H9 (cell line): ENCODE measurements at regions not wholly inside any gene's neighbourhood (a gene's known extent, or its start where the extent isn't known, plus 50 kb on each side); places are given as distances from the start of the nearest gene placed in this dataset.

Experiments used
- DNase-seq: peaks from one replicate; pipeline ENCODE4 v3.0.0-alpha.2; 2017
- H2AFZ ChIP-seq: one replicate; pipeline ENCODE4 v1.6.1; 2013; ENCODE audit warnings: mild to moderate bottlenecking, low read length, control low read depth, moderate library complexity
- H2AK5ac ChIP-seq: 2 replicates; pipeline ENCODE4 v1.6.1; 2013; ENCODE audit warnings: low read length, control low read depth, mixed read lengths; ENCODE audit not compliant: insufficient read length
- H2BK120ac ChIP-seq: one replicate; pipeline ENCODE4 v1.6.1; 2013; ENCODE audit warnings: low read depth, mild to moderate bottlenecking, low read length, control low read depth, inconsistent platforms; ENCODE audit not compliant: poor library complexity, severe bottlenecking
- H2BK12ac ChIP-seq: 2 replicates; pipeline ENCODE4 v1.6.1; 2013; ENCODE audit warnings: low read length, control low read depth, mixed read lengths, low read depth; ENCODE audit not compliant: insufficient read length
- H2BK15ac ChIP-seq: 2 replicates; pipeline ENCODE4 v1.6.1; 2013; ENCODE audit warnings: low read depth, low read length, control low read depth
- H2BK20ac ChIP-seq: one replicate; pipeline ENCODE4 v1.6.1; 2013; ENCODE audit warnings: low read depth, mild to moderate bottlenecking, low read length, control low read depth, inconsistent platforms; ENCODE audit not compliant: poor library complexity, severe bottlenecking
- H2BK5ac ChIP-seq: 2 replicates; pipeline ENCODE4 v1.6.1; 2013; ENCODE audit warnings: low read length, control low read depth, mixed read lengths; ENCODE audit not compliant: insufficient read length
- H3K14ac ChIP-seq: 2 replicates; pipeline ENCODE4 v1.6.1; 2013; ENCODE audit warnings: low read length, control low read depth; ENCODE audit not compliant: insufficient read depth
- H3K18ac ChIP-seq: 2 replicates; pipeline ENCODE4 v1.6.1; 2013; ENCODE audit warnings: low read depth, mild to moderate bottlenecking, mixed read lengths, low read length, control low read depth; ENCODE audit not compliant: insufficient read length
- H3K23ac ChIP-seq: 2 replicates; pipeline ENCODE4 v1.6.1; 2013; ENCODE audit warnings: low read length, control low read depth, mixed read lengths, low read depth; ENCODE audit not compliant: insufficient read length
- H3K23me2 ChIP-seq: 2 replicates; pipeline ENCODE4 v1.6.1; 2013; ENCODE audit warnings: low read depth, mild to moderate bottlenecking, mixed read lengths, low read length, control low read depth; ENCODE audit not compliant: insufficient read length, poor library complexity, severe bottlenecking
- H3K27ac ChIP-seq: 2 replicates; pipeline ENCODE4 v1.5.1; 2013; ENCODE audit warnings: low read length, control low read depth, mixed read lengths, low read depth; ENCODE audit not compliant: insufficient read length
- H3K27me3 ChIP-seq: 2 replicates; pipeline ENCODE4 v1.6.1; 2013; ENCODE audit warnings: low read length, control low read depth, inconsistent platforms; ENCODE audit not compliant: insufficient read depth
- H3K4ac ChIP-seq: 2 replicates; pipeline ENCODE4 v1.6.1; 2013; ENCODE audit warnings: low read depth, mild to moderate bottlenecking, control low read depth, inconsistent platforms, low read length, moderate library complexity
- H3K4me1 ChIP-seq: 2 replicates; pipeline ENCODE4 v1.6.1; 2013; ENCODE audit warnings: low read length, control low read depth, inconsistent platforms; ENCODE audit not compliant: insufficient read depth
- H3K4me2 ChIP-seq: 2 replicates; pipeline ENCODE4 v1.6.1; 2013; ENCODE audit warnings: low read length, control low read depth, mixed read lengths; ENCODE audit not compliant: insufficient read length, insufficient read depth
- H3K56ac ChIP-seq: 2 replicates; pipeline ENCODE4 v1.6.1; 2013; ENCODE audit warnings: low read depth, mild to moderate bottlenecking, mixed read lengths, low read length, control low read depth; ENCODE audit not compliant: insufficient read length
- H3K79me1 ChIP-seq: 2 replicates; pipeline ENCODE4 v1.6.1; 2013; ENCODE audit warnings: low read depth, mild to moderate bottlenecking, moderate library complexity, low read length, control low read depth, inconsistent platforms; ENCODE audit not compliant: insufficient read depth, poor library complexity, severe bottlenecking
- H3K79me2 ChIP-seq: 2 replicates; pipeline ENCODE4 v1.6.1; 2013; ENCODE audit warnings: low read length, control low read depth, inconsistent platforms; ENCODE audit not compliant: insufficient read depth
- H3K9ac ChIP-seq: 2 replicates; pipeline ENCODE4 v1.6.1; 2013; ENCODE audit warnings: low read length, control low read depth, mixed read lengths; ENCODE audit not compliant: insufficient read length; ENCODE audit errors: extremely low read depth
- H3K9me3 ChIP-seq: one replicate; pipeline ENCODE4 v1.6.1; 2013; ENCODE audit warnings: low read depth, low read length, inconsistent platforms; ENCODE audit not compliant: control insufficient read depth
- H3T11ph ChIP-seq: one replicate; pipeline ENCODE4 v1.6.1; 2013; ENCODE audit warnings: mild to moderate bottlenecking, low read length, control low read depth, inconsistent platforms
- H4K20me1 ChIP-seq: one replicate; pipeline ENCODE4 v1.6.1; 2013; ENCODE audit not compliant: control insufficient read depth, insufficient read length, insufficient read depth
- H4K5ac ChIP-seq: 2 replicates; pipeline ENCODE4 v1.6.1; 2013; ENCODE audit warnings: low read depth, mild to moderate bottlenecking, mixed read lengths, low read length, control low read depth; ENCODE audit not compliant: insufficient read length
- H4K8ac ChIP-seq: replicated peaks from 2 replicates; pipeline ENCODE4 v1.6.1; 2013; ENCODE audit warnings: low read length, control low read depth, mixed read lengths, low read depth; ENCODE audit not compliant: insufficient read length
- H4K91ac ChIP-seq: 2 replicates; pipeline ENCODE4 v1.6.1; 2013; ENCODE audit warnings: low read depth, mild to moderate bottlenecking, moderate library complexity, mixed read lengths, low read length, control low read depth; ENCODE audit not compliant: insufficient read length
- H3K27ac Mint-ChIP-seq, 3 experiments: 2 replicates in 2 of 3; 3 replicates in 1 of 3; pipeline ENCODE4 v1.8.0; 2020 to 2021; ENCODE audit warnings: mixed read lengths in 3 of 3, mild to moderate bottlenecking in 1 of 3, moderate library complexity in 1 of 3
- H3K27me3 Mint-ChIP-seq: 2 replicates; pipeline ENCODE4 v1.8.0; 2021; ENCODE audit warnings: low read depth, mild to moderate bottlenecking, moderate library complexity, mixed read lengths
- H3K36me3 Mint-ChIP-seq, 3 experiments: 2 replicates in 2 of 3; 3 replicates in 1 of 3; pipeline ENCODE4 v1.8.0; 2020 to 2021; ENCODE audit warnings: low read depth in 3 of 3, mixed read lengths in 3 of 3; ENCODE audit not compliant: insufficient read depth in 1 of 3
- H3K4me1 Mint-ChIP-seq, 2 experiments: 2 replicates each; pipeline ENCODE4 v1.8.0; 2020; ENCODE audit warnings: mixed read lengths in 2 of 2
- H3K4me3 Mint-ChIP-seq, 2 experiments: 2 replicates in 1 of 2; 3 replicates in 1 of 2; pipeline ENCODE4 v1.8.0; 2020 to 2021; ENCODE audit warnings: mild to moderate bottlenecking in 2 of 2, mixed read lengths in 2 of 2, moderate library complexity in 1 of 2
- H3K9me3 Mint-ChIP-seq, 2 experiments: 2 replicates in 1 of 2; 3 replicates in 1 of 2; pipeline ENCODE4 v1.8.0; 2020; ENCODE audit warnings: mild to moderate bottlenecking in 2 of 2, mixed read lengths in 2 of 2, moderate library complexity in 1 of 2
- CTCF ChIP-seq: fragments of 200-600 bp; sonication (generic); conservative IDR thresholded peaks from 3 replicates; pipeline ENCODE4 v1.8.0; 2021; ENCODE audit warnings: antibody characterized with exemption, mild to moderate bottlenecking
- WGBS: extraction: QIAGEN DNeasy Blood & Tissue Kit; methylation state at CpG from one replicate; pipeline ENCODE4 v1.1.7; 2013; ENCODE audit warnings: missing lambda C conversion rate, low lambda C conversion rate, mixed read lengths; ENCODE audit not compliant: insufficient read length; ENCODE audit errors: extremely low coverage; 5-methylcytosine and 5-hydroxymethylcytosine counted together

GRCh38 chr18:75350857-75351256, 76.6 kb downstream of the SMIM21 start:
- H3K9me3 ChIP-seq = peaks cover 20% of the 10 kb centered on the region
- Mint-ChIP-seq H3K4me3 (peak overlapping the region in 1 of 2 experiments; percentile 14; a peak in 1 of 5 replicates), H3K27ac (no peak overlapping the region), H3K9me3 (peaks cover 45 to 47% of the 10 kb centered on the region in 2 experiments), H3K4me1 (peaks cover 20% of the 10 kb centered on the region in 2 experiments), H3K36me3 (peaks cover 27 to 46% (median 40%) of the 10 kb centered on the region in 3 experiments), H3K27me3 (peaks cover 25% of the 10 kb centered on the region)
- H3K4ac ChIP-seq = no peak overlapping the region
- no peaks in the 10 kb centered on the region; the same call in 1 of the 2 replicates for H3K27me3 ChIP-seq
- no peak overlapping the region for H3K27ac ChIP-seq
- no peak overlapping the region for H2AK5ac ChIP-seq
- H3K79me2 ChIP-seq = no peaks in the 10 kb centered on the region
- no peak for TF ChIP-seq CTCF
- no peak overlapping the region for H3K18ac ChIP-seq
- no peak overlapping the region for H2BK120ac ChIP-seq
- no peaks in the 10 kb centered on the region for H3K79me1 ChIP-seq
- H3K4me2 ChIP-seq = peak overlapping the region; percentile 12
- no peak overlapping the region for H3T11ph ChIP-seq
- no peak overlapping the region for H2BK15ac ChIP-seq
- H2BK20ac ChIP-seq = no peak overlapping the region
- no peaks in the 10 kb centered on the region for H3K23me2 ChIP-seq
- H2AFZ ChIP-seq = no peak overlapping the region
- no CpG with 5 or more reads among the region's 9 CpGs for WGBS
- H3K4me1 ChIP-seq = peaks cover 4% of the 10 kb centered on the region; the same call in 1 of the 2 replicates
- no peak overlapping the region for H4K91ac ChIP-seq
- DNase-seq = no peak
- H2BK5ac ChIP-seq = no peak overlapping the region
- no peak overlapping the region for H3K56ac ChIP-seq
- no peak overlapping the region for H3K9ac ChIP-seq
- H4K8ac ChIP-seq = no peak overlapping the region
- H2BK12ac ChIP-seq = no peak overlapping the region
- no peaks in the 10 kb centered on the region for H4K20me1 ChIP-seq
- H3K23ac ChIP-seq = no peak overlapping the region
- no peak overlapping the region for H3K14ac ChIP-seq
- no peak overlapping the region for H4K5ac ChIP-seq
